SK-MEL-5 (cell line): ENCODE measurements at regions not wholly inside any gene's neighbourhood (a gene's known extent, or its start where the extent isn't known, plus 50 kb on each side); places are given as distances from the start of the nearest gene placed in this dataset.

Experiments
- DNase-seq: peaks from one replicate; pipeline ENCODE4 v3.0.0-alpha.2; 2016; ENCODE audit warnings: low read depth, low spot score
- in situ Hi-C: cut with HindIII; loops from 2 replicates; pipeline ENCODE4 v1.10.0; 2016; ENCODE audit warnings: low sequenced_read_pairs, high pct_unique_total_duplicates, low pct_unique_long_range_greater_than_20kb

GRCh38 chr22:22423681-22424080 is 84.9 kb downstream of the ZNF280B start:
- in situ Hi-C loops, result no loop called here

DNA sequence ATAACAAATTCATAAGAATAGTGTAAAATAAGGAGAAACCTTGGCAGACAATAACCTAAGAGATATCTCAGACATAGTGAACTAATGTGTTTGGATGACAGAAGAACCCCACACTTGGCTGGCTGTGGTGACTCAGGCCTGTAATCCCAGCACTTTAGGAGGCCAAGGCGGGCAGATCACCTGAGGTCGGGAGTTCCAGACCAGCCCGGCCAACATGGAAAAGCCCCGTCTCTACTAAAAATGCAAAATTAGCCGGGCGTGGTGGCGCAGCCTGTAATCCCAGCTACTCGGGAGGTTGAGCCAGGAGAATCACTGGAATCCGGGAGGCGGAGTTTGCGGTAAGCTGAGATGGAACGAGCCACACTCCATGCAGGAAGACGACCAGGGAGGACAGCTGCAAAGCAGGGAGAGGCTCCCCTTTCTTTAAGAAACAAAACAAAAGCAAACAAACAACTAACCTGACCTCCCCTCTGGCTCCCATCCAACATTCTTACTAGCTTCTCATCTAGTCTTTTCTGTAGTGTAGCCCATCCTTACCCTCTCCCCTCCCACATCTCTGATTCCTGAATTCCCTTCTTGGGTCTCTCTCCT is 84.2 kb downstream of the ZNF280B start:
- in situ Hi-C loops, result no loop called here
- DNase-seq, result no peak

More at GRCh38 chr22:22423681-22424080, 84.9 kb downstream of the ZNF280B start:
- DNase-seq, result no peak

DNA sequence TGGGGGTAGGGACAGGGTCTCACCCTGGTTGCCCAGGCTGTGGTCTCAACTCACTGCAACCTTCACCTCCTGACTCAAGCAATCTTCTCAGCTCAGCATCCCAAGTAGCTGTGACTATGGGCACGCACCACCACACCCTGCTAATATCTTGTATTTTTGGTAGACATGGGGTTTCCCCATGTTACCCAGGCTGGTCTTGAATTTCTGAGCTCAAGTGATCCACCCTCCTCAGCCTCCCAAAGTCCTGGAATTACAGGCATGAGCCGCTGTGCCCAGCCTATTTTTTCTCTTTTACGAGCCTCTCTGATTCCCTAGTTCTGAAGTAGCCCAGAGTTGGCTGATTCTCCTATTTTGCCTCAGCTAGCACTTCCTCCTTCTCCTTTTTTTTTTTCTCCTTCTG is 83.6 kb downstream of the ZNF280B start:
- DNase-seq, result no peak
- in situ Hi-C loops, result no loop called here

DNA sequence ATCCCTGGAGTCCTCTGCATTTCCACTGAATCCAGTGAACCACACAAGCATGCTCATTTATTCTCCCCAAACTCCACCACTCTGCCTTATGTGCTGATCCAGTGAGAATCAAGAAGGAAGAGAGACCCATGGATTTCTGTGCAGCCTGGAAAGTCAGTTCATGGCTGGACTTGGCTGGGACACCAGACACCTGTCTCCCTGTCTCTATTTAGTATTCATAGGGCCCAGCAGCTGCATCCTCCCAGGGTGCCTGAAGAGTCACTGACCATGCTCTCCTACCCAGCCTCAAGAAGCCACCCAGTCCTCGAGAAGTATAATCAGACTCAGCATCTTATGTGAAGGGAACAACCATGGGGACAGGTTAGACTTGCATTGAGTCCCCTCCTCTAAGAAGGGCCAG is 83.2 kb downstream of the ZNF280B start:
- in situ Hi-C loops, result no loop called here

DNA sequence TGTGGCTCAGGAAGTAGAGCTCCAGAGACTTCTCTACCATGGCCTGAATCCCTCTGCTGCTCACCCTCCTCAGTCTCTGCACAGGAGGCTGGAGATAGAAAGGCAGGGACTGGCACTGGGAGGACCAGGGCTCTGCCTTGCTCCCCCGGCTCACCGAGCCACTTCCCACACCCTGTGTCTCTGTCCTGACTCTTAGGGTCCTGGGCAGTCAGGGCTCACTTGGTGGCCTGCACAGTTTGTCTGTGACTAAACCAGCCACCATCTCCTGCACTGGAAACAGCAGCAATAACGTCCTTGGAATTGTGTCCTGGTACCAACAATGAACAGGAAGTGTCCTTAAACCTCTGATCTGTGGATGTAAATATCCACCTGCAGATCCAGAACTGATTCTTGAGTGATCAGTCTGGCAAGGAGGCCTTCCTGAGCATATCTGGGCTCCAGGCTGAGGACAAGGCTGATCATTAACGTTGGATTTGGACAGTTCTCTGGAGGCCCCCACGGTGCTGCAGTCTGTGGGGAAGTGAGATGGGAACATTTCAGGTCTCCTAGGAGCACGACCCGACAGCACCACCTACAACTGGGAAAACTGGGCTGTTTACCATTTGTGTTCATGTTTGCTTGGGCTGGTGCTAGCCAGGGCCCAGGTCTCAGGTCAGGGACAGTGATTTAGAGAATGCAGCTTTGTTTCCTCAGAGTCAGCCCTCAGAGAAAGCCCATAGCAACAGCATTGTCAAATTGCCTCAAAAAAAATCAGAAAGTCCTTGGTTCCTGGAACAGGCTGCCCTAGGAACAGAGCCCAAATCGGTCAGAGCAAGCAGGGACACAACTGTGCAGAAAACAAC is 82.5 kb downstream of the ZNF280B start:
- DNase-seq, result no peak
- in situ Hi-C loops, result no loop called here

More for the DNA sequence above, 83.2 kb downstream of the ZNF280B start:
- DNase-seq, result no peak

DNA sequence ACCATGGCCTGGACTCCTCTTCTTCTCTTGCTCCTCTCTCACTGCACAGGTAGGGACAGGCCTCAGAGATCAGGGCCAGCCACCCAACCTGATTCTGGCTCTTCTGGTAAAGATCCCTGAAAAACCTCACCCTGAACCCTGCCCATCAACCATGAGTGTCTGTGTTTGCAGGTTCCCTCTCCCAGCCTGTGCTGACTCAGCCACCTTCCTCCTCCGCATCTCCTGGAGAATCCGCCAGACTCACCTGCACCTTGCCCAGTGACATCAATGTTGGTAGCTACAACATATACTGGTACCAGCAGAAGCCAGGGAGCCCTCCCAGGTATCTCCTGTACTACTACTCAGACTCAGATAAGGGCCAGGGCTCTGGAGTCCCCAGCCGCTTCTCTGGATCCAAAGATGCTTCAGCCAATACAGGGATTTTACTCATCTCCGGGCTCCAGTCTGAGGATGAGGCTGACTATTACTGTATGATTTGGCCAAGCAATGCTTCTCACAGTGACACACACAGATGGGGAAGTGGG is 80.9 kb downstream of the ZNF280B start:
- DNase-seq, result no peak
- in situ Hi-C loops, result no loop called here

DNA sequence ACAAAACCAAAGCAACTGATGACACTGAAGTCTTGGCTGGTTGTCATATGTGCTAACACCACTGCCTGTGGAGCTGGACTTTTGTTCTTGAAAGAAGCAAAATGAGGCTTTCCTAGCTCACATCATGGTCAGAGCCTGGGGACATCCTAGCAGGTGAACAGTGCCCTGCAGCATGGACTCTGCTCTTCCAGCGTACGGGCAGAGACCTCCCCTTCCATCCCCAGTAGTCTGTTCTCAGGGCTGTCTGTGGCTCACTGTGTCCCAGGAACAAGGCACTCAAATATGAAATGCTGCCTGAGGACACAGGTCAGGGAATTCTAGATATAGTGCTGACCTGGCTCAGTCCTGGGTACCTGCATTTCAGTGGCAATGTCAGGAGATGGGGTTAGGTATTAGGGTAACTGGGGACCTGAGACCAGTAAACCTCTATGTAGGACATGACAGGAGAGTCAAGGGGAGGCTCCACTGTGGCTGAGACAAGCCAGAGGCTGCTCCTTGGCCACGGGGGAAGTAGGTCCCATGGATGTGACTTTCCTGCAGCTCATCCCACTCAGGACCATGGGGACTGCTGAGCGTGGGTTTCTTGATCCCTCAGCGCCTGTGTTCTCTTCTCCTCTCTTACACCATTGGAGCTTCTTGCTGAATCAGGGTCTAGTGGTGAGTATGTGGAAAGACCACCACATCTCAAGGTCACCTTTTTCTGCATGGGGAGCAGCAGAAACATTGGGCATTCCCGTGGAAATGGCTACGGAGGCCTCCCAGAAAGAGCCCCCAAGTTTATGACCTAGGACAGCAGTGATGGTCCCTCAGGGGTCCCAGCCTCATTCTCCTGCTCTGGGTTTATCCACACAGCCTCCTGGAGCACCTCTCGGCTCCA is 80.1 kb downstream of the ZNF280B start:
- no peak for DNase-seq
- in situ Hi-C loops, result no loop called here

GRCh38 chr22:22429369-22430108 is 79.0 kb downstream of the ZNF280B start:
- in situ Hi-C loops, result no loop called here
- no peak for DNase-seq

DNA sequence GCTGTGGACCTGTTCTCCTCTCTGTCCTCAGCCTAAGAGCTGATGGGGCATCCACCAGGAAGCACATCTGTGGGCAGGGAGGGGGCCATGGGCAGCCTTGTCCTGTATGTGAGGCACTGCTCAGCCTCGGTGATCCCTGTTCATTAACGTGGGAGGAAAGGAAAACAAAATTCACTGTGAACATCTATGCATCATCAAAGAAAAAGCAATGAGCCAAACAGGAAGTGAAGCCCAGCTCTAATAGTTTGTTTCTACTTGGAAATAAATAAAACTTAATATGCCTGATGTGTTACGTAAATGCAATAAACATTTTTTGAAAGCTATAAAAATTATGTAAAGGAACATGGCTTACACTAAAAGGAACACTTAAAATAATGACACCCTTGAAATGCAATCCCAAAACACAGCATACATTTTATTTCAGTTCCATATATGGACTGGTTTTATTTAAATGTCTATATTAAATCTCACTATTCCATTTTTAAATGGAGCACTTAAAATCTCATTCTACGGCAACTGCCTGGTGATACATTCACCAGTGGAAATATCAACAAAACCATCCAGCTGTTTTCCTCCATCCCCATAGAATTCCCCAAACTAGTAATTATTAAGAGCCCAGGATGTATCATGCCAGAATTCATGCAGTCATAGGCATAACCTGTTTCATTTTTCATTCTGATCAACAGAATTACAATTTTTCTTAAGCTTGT is 78.3 kb downstream of the ZNF280B start:
- in situ Hi-C loops, result no loop called here
- DNase-seq, result no peak

- in situ Hi-C loops, result no loop called here
- peak; percentile 82 for DNase-seq
Measured at GRCh38 chr22:22431271-22432220, 77.0 kb downstream of the ZNF280B start.

DNA sequence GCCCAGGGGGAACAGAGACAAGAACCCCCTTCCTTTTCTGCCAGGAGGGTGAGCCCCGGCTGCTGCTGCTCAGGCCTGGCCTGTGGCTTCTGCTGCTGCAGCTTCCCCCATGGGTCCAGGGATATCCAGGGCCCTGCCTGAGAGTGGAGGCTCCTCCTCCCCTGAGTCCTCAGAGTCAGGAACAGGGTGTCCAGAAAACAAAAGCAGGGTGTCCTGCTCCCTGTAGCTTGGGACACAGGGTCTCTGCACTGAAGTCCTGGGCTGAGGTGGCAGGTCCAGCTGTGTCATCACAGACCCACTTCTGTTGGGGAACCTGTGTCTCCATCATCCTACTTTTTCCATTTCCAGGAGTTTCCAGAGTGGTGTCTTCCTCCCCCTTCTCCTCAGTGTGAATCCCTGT is 76.1 kb downstream of the ZNF280B start:
- DNase-seq, result no peak
- in situ Hi-C loops, result no loop called here

DNA sequence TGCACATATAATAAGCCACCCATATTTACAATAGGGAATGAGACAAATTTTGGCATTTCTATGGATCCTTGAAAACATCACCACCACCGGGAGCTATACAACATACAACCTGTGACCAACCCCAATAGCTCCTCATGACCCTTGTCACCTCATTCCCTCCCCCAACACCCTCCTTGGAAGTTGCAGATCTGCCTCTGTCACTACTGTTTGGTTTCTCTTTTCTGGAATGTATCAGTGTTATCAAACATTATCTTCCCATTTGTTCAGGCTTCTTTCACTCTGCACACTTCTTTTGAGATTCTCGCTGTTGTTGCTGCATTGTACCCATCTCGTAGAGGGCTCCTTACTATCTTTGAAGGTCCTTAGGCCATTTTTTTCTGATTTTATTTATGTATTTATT is 75.6 kb downstream of the ZNF280B start:
- in situ Hi-C loops, result no loop called here
- no peak for DNase-seq

DNA sequence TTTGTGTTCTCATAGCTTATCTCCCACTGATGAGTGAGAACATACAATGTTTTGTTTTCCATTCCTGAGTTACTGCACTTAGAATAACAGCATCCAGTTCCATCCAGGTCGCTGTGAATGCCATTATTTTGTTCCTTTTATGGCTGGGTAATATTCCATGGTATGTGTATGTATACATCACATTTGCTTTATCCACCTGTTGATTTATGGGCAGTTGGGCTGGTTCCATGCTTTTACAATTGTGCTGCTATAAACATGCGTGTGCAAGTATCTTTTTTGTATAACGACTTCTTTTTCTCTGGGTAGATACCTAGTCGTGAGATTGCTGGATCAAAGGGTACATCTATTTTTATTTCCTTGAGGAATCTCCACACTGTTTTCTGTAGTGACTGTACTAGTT is 74.8 kb downstream of the ZNF280B start:
- DNase-seq, result no peak
- in situ Hi-C loops, result no loop called here
